ENCODE measurements at regions not wholly inside any gene's neighbourhood (a gene's known extent, or its start where the extent isn't known, plus 50 kb on each side); places are given as distances from the start of the nearest gene placed in this dataset.

DNA sequence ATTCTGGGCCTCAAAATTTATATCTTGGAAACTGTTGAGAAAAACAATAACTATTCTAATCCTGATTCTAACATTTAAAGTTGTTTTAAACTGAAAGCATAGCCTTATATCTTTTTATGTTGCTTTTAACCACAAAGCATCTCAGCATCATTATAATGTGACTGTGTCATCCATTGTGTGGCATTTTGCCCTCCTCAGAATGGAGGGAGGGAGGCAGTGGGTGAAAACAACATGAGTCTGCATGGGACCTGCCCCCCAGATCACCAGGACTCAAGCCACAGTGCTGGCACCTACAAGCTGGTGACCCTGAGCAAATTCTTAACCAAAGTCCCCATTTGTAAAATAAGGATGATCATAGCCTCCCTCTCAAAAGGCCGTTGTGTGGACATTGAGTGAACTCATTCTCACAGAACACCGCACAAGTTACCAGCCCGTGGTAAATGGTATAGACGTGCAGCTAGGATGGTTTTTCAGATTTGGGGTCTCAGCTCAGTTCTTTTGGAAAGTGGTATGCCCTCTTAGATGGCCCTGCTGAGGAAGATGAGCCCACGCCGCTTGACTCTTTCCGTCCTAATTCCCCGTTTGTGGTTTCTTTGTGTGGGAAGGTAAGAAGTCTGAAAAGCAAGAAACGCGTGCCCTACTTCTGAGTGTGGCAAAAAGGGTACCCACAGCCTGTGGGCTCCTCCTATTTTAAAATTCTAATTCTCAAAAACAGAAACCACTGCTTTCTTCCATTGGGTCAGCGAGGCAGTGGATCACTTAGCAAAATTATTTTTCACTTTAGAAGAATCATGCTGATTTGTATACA lies 305.0 kb upstream of the ID2 start:
- TF ChIP-seq, protein P1, sequence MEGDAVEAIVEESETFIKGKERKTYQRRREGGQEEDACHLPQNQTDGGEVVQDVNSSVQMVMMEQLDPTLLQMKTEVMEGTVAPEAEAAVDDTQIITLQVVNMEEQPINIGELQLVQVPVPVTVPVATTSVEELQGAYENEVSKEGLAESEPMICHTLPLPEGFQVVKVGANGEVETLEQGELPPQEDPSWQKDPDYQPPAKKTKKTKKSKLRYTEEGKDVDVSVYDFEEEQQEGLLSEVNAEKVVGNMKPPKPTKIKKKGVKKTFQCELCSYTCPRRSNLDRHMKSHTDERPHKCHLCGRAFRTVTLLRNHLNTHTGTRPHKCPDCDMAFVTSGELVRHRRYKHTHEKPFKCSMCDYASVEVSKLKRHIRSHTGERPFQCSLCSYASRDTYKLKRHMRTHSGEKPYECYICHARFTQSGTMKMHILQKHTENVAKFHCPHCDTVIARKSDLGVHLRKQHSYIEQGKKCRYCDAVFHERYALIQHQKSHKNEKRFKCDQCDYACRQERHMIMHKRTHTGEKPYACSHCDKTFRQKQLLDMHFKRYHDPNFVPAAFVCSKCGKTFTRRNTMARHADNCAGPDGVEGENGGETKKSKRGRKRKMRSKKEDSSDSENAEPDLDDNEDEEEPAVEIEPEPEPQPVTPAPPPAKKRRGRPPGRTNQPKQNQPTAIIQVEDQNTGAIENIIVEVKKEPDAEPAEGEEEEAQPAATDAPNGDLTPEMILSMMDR (IDR thresholded peaks at IDR 0.05) = no peak
- TF ChIP-seq POLR2A (IDR thresholded peaks at IDR 0.05) = no peak

Data from adrenal gland (tissue), 5 donors.